ENCODE measurements at regions not wholly inside any gene's neighbourhood (a gene's known extent, or its start where the extent isn't known, plus 50 kb on each side); places are given as distances from the start of the nearest gene placed in this dataset.
"Not testable (repeated sequence)": the region's sequence is repeated elsewhere in the genome, so short reads cannot be mapped to it uniquely, and the experiment has no call there.

GRCh38 chr17:21517538-21518293 is 141.6 kb downstream of the KCNJ12 start:
- no peak for DNase-seq (ENCODE audit: low read depth in 2 of 2)

GRCh38 chr17:21522755-21523336 is 146.7 kb downstream of the KCNJ12 start:
- DNase-seq (ENCODE audit: low read depth in 2 of 2) = no peak

GRCh38 chr17:21523497-21524210 is 147.5 kb downstream of the KCNJ12 start:
- no peak for DNase-seq (ENCODE audit: low read depth in 2 of 2)

- DNase-seq (ENCODE audit: low read depth in 2 of 2) = no peak
Observed at GRCh38 chr17:21524211-21524591, 148.0 kb downstream of the KCNJ12 start.

- no peak for DNase-seq (ENCODE audit: low read depth in 2 of 2)
Observed at GRCh38 chr17:21525464-21526130, 149.4 kb downstream of the KCNJ12 start.

GRCh38 chr17:21528031-21528695 is 152.0 kb downstream of the KCNJ12 start:
- no peak for DNase-seq (ENCODE audit: low read depth in 2 of 2)

- DNase-seq (ENCODE audit: low read depth in 2 of 2) = no peak
Observed at GRCh38 chr17:21530311-21530710, 154.2 kb downstream of the KCNJ12 start.

GRCh38 chr17:21530841-21531240 is 154.7 kb downstream of the KCNJ12 start:
- DNase-seq (ENCODE audit: low read depth in 2 of 2) = no peak

- no peak for DNase-seq (ENCODE audit: low read depth in 2 of 2)
Observed at GRCh38 chr17:21532763-21533385, 156.7 kb downstream of the KCNJ12 start.

GRCh38 chr17:21535686-21536375 is 156.5 kb upstream of the KCNJ18 start:
- no peak for DNase-seq (ENCODE audit: low read depth in 2 of 2)

GRCh38 chr17:21537302-21537701 is 155.0 kb upstream of the KCNJ18 start:
- no peak for DNase-seq (ENCODE audit: low read depth in 2 of 2)

- no peak for DNase-seq (ENCODE audit: low read depth in 2 of 2)
Observed at GRCh38 chr17:21538615-21539014, 153.7 kb upstream of the KCNJ18 start.

GRCh38 chr17:21539146-21539545 is 153.2 kb upstream of the KCNJ18 start:
- no peak for DNase-seq (ENCODE audit: low read depth in 2 of 2)

- no peak for DNase-seq (ENCODE audit: low read depth in 2 of 2)
Observed at GRCh38 chr17:21540502-21540901, 151.8 kb upstream of the KCNJ18 start.

GRCh38 chr17:21542070-21542469 is 150.3 kb upstream of the KCNJ18 start:
- no peak for DNase-seq (ENCODE audit: low read depth in 2 of 2)

GRCh38 chr17:21542991-21543390 is 149.3 kb upstream of the KCNJ18 start:
- no peak for DNase-seq (ENCODE audit: low read depth in 2 of 2)

GRCh38 chr17:21545064-21545463 is 147.3 kb upstream of the KCNJ18 start:
- DNase-seq (ENCODE audit: low read depth in 2 of 2) = no peak

- no peak for DNase-seq (ENCODE audit: low read depth in 2 of 2)
Observed at GRCh38 chr17:21548236-21548635, 144.1 kb upstream of the KCNJ18 start.

GRCh38 chr17:21549107-21549687 is 143.1 kb upstream of the KCNJ18 start:
- DNase-seq (ENCODE audit: low read depth in 2 of 2) = no peak

GRCh38 chr17:21550031-21550430 is 142.3 kb upstream of the KCNJ18 start:
- not testable (repeated sequence) for DNase-seq (ENCODE audit: low read depth in 2 of 2)

Data from stimulated activated CD4-positive, alpha-beta T cell treated with anti-CD3 and anti-CD28 coated beads, Interleukin-1b, Interleukin-23, amount 100 ng/mL, for 4 hours (primary cell).